ENCODE measurements at regions not wholly inside any gene's neighbourhood (a gene's known extent, or its start where the extent isn't known, plus 50 kb on each side); places are given as distances from the start of the nearest gene placed in this dataset.

DNA sequence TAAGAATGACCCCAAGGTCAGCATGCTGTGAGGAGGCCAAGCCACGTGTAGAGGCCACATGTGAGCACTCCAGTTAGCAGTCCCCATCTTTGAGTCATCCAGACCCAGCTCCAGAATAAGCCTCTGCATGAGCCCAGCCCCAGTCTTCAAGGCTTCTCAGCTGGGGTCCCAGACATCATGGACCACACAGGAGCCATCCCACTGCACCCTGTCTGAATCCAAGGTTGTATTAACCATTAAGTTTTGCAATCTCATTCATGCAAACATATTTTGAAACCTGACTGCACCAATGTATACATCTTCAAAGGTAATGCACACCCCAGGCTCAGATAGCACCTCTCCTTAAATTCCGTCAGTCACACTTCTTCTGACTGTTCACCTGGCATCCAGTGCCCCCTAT lies 249.1 kb upstream of the CHRNA7 start:
- no peak for TF ChIP-seq POLR2A (IDR thresholded peaks at IDR 0.05)
- TF ChIP-seq, protein P1, sequence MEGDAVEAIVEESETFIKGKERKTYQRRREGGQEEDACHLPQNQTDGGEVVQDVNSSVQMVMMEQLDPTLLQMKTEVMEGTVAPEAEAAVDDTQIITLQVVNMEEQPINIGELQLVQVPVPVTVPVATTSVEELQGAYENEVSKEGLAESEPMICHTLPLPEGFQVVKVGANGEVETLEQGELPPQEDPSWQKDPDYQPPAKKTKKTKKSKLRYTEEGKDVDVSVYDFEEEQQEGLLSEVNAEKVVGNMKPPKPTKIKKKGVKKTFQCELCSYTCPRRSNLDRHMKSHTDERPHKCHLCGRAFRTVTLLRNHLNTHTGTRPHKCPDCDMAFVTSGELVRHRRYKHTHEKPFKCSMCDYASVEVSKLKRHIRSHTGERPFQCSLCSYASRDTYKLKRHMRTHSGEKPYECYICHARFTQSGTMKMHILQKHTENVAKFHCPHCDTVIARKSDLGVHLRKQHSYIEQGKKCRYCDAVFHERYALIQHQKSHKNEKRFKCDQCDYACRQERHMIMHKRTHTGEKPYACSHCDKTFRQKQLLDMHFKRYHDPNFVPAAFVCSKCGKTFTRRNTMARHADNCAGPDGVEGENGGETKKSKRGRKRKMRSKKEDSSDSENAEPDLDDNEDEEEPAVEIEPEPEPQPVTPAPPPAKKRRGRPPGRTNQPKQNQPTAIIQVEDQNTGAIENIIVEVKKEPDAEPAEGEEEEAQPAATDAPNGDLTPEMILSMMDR (IDR thresholded peaks at IDR 0.05) = no peak
